C4-2B (cell line): ENCODE measurements at regions not wholly inside any gene's neighbourhood (a gene's known extent, or its start where the extent isn't known, plus 50 kb on each side); places are given as distances from the start of the nearest gene placed in this dataset.
A peak's percentile ranks its signal among the peaks of the same experiment; 100 is the strongest.

Experiments
- H3K27ac ChIP-seq: fragments of 450-650 bp; 2 replicates; pipeline ENCODE4 v1.5.1; 2017
- CTCF ChIP-seq: fragments of 450-650 bp; conservative IDR thresholded peaks from 2 replicates; pipeline ENCODE4 v1.5.1; 2017; ENCODE audit warnings: mild to moderate bottlenecking
- ZFX ChIP-seq: fragments of 450-650 bp; IDR thresholded peaks from 2 replicates; pipeline ENCODE4 v1.6.1; 2017

GRCh38 chr5:118044169-118044568 lies 944.2 kb downstream of the DTWD2 start:
- H3K27ac ChIP-seq = no peak overlapping the region
- TF ChIP-seq CTCF = no peak
- TF ChIP-seq ZFX = no peak

GRCh38 chr5:118043531-118043930 lies 944.8 kb downstream of the DTWD2 start:
- TF ChIP-seq ZFX (no peak), CTCF (no peak)
- no peak overlapping the region for H3K27ac ChIP-seq

GRCh38 chr5:118042076-118042475 lies 946.3 kb downstream of the DTWD2 start:
- no peak for TF ChIP-seq ZFX
- peak; percentile 59 for TF ChIP-seq CTCF
- no peak overlapping the region for H3K27ac ChIP-seq

- TF ChIP-seq ZFX (no peak), CTCF (no peak)
- no peak overlapping the region for H3K27ac ChIP-seq
Observed at GRCh38 chr5:118040496-118040895, 947.9 kb downstream of the DTWD2 start.

GRCh38 chr5:118033686-118034338 lies 954.5 kb downstream of the DTWD2 start:
- no peak overlapping the region for H3K27ac ChIP-seq
- TF ChIP-seq ZFX = no peak
- no peak for TF ChIP-seq CTCF

- TF ChIP-seq CTCF = no peak
- TF ChIP-seq ZFX = no peak
- no peak overlapping the region for H3K27ac ChIP-seq
Observed at GRCh38 chr5:118029807-118030206, 958.5 kb downstream of the DTWD2 start.

- TF ChIP-seq ZFX = no peak
- TF ChIP-seq CTCF = no peak
- H3K27ac ChIP-seq = no peak overlapping the region
Observed at GRCh38 chr5:118022062-118022461, 966.3 kb downstream of the DTWD2 start.
